GM21737 (cell line): ENCODE measurements at regions not wholly inside any gene's neighbourhood (a gene's known extent, or its start where the extent isn't known, plus 50 kb on each side); places are given as distances from the start of the nearest gene placed in this dataset.
"Not testable (repeated sequence)": the region's sequence is repeated elsewhere in the genome, so short reads cannot be mapped to it uniquely, and the experiment has no call there.

Experiments
- ATAC-seq: cut with Tn5 transposase; IDR thresholded peaks from one replicate; pipeline ENCODE4 v1.9.1; 2021; ENCODE audit warnings: mild to moderate bottlenecking, moderate library complexity; ENCODE audit not compliant: unreplicated experiment

DNA sequence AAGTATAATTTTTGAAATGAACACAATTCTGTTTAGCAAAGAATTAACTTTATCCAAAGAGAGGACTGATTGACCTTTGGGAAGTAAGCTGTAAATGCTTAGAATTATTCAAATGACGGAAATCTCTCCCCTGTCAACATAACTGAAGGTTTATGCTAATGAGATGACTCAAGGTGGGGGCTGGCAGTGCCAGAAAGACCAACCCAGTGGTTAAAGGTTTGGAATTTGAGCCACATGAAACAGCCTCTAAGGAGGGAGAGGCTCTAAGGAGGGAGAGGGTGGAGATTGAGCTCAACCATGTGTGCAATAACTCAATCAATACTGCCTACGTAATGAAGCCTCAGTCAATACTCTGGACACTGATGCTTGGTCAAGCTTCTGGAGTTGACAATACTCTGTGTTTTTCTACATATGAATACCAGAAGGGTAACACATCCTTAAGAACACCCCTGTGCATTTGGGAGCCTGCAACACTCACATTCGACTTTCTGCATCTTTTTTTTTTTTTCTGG lies 123.4 kb upstream of the TENT5A start:
- no peak for ATAC-seq

DNA sequence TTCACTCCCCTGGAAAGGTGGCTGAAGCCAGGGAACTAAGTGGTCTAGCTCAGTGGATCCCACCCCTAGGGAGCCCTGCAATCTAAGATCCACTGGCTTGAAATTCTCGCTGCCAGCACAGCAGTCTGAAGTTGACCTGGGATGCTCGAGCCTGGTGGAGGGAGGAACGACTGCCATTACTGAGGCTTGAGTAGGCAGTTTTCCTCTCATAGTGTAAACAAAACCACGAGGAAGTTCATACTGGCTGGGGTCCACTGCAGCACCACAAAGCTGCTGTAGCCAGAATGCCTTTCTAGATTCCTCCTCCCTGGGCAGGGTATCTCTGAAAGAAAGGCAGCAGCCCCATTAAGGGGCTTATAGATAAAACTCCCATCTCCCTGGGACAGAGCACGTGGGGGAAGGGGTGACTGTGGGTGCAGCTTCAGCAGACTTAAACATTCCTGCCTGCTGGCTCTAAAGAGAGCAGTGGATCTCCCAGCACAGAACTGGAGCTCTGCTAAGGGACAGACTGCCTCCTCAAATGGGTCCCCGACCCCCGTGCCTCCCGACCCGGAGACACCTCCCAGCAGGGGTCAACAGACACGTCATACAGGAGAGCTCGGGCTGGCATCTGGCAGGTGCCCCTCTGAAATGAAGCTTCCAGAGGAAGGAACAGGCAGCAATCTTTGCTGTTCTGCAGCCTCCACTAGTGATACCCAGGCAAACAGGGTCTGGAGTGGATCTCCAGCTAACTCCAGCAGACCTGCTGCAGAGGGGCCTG lies 117.4 kb upstream of the TENT5A start:
- not testable (repeated sequence) for ATAC-seq

DNA sequence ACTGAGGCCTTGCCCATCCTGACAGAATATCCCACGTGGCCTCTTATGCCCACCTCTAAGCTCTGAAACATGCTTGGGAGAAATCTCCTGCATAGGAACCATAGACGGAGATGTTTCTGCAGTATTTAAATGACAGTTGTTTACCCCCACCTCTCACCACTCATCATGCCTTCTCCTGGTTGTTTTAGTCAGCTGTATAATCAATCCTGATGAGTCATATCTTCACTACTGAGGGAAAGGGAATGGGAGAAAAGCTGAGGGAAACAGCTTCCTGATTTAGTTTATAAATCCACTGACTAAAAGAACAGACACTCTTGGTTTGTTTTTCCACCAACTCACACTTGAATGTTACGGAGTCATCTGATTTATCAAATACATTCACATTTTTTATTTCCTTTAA lies 113.2 kb upstream of the TENT5A start:
- no peak for ATAC-seq

DNA sequence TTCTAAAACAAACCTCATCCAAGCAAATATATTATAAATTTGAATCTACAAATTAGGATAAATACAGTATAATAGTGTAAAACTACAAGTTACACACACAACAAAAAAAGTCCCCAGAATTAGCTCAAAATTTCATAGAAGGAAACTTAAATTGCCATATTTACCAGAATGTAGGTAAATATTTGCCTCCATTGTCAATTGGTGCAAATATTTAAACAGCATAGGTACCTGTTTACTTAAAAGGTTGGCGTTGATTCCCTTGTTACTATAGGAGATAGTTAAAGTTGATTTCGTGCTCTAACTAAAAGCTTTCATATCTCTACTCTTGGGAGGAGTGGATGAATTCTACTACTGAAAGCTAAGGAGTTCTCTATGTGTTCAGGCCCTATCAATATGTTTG lies 111.6 kb upstream of the TENT5A start:
- ATAC-seq: no peak

- ATAC-seq: no peak
Measured at GRCh38 chr6:81863123-81863522, 110.6 kb upstream of the TENT5A start.

GRCh38 chr6:81861281-81861680 lies 108.8 kb upstream of the TENT5A start:
- no peak for ATAC-seq

DNA sequence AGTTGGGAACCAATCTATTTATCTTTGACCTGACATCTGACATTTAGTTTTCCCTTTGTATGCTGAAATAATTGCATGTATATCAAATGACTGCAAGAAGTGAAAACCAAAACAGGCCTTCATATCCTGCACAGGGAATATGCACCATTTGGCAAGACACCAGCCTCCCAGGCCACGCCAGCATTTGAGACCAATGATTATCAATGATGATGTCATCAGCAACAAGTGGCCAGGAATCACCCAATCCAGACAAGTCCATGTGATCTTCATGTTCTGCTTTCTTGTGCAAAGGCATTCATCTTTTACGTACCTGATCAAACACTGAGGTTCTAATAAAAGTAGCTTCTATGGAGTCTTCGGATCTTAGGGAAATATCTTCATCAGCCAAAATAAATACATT lies 107.4 kb upstream of the TENT5A start:
- ATAC-seq: no peak

- no peak for ATAC-seq
Measured at GRCh38 chr6:81857812-81858211, 105.3 kb upstream of the TENT5A start.

GRCh38 chr6:81856872-81857271 lies 104.4 kb upstream of the TENT5A start:
- no peak for ATAC-seq

GRCh38 chr6:81854474-81854873 lies 102.0 kb upstream of the TENT5A start:
- ATAC-seq: no peak

DNA sequence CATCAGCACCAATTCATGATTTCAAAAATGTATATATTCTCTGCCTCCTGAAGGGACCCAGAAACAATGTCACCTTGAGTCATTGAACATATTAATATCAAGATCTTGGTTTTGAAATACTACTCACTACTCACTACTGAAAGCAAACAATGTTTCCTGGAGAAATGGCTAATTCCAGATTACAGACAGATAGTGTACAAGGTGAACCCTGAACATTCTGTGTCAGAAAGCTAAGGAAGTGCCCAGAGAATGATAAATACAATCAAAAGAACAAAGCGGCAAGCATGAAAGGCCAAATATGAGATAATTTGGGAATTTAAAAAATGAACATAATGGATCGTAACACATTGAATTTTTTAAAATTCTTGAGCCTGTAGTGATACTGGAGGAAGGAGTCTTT lies 101.5 kb upstream of the TENT5A start:
- ATAC-seq: no peak

DNA sequence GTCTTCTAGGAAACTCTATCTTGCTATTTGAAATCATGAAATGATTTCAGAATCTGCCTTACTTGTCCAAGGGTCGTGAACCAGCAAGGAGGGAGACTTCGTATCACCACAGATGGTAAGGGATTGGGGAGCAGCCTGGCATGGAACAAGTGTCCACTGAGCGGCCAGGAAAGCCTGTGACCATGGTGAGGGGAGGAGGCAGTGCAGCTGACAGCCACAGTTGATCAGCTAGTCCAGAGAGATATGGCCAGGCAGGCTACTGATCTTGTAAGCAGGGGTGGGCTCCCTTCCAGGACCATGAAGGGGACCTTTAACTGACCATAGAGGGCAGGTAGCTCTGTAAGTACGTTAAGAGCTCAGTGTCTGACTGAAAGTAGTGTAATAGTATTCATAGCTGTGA lies 96.8 kb upstream of the TENT5A start:
- ATAC-seq: no peak

- ATAC-seq: no peak
Measured at GRCh38 chr6:81847866-81848265, 95.4 kb upstream of the TENT5A start.

- ATAC-seq: no peak
Measured at GRCh38 chr6:81844686-81845085, 92.2 kb upstream of the TENT5A start.

- ATAC-seq: no peak
Measured at GRCh38 chr6:81843302-81843701, 90.8 kb upstream of the TENT5A start.

GRCh38 chr6:81842254-81842653 lies 89.8 kb upstream of the TENT5A start:
- no peak for ATAC-seq

GRCh38 chr6:81838724-81839426 lies 86.4 kb upstream of the TENT5A start:
- no peak for ATAC-seq

DNA sequence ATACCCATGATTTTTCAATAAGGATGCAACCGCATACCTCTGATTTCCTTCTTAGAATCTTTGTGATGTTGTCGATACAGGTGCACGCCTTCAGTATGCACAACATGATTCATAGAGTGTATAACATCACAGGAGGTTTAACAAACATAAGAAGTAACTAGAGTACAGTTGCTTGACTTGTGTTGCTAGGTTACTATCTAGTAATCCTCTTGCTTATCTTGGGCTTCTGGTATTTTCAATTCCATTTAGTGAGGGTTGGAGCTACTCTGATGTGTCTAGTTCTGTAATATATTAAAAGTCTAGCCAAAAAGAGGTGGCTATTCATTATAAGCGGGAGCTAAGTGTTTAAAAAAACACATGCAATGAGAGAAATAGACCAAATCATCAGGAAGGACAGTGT lies 85.5 kb upstream of the TENT5A start:
- no peak for ATAC-seq

DNA sequence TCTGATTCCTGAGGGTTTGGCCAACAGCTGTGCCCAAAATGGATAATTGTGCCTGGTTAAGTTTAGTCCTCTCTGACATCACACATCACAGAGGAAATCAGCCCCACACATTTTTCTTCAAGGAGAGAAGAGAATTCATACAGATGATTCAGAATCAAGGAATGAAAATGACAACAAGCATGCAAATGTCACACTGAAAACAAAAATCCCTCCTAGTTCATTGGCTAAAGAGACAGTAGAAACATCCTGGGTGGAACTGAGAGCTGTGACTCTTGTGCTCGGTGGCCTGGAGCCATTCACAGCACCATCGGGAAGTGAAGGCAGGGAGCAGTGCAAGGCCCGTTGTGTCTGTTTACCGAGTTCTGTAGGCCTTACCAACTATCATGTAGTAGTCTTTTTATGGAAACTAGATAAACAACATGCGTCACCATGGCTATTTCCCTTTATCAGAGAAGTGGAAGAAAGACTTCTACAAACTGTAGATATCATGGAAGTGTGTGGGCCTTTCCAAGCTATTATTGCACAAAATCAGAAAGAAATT lies 81.7 kb upstream of the TENT5A start:
- ATAC-seq: no peak

DNA sequence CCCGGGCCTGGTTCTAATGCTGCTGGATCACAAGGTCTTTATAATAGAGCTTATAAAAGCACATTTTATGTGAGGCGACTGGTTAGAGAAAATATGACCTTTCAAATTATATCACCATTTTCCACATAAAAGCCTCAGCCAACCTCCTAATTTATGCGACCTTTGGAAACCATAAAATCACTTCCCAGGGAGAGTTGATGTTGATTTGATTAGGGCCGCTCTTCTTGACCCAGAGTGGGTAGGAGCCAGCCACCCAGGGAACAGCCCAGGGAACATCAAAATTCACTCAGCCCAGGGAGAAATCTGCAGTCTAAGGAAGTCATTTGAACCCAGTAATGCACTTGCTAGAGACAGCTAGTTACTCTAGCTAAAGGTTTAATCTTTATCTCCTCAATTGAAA lies 79.8 kb upstream of the TENT5A start:
- ATAC-seq: no peak

DNA sequence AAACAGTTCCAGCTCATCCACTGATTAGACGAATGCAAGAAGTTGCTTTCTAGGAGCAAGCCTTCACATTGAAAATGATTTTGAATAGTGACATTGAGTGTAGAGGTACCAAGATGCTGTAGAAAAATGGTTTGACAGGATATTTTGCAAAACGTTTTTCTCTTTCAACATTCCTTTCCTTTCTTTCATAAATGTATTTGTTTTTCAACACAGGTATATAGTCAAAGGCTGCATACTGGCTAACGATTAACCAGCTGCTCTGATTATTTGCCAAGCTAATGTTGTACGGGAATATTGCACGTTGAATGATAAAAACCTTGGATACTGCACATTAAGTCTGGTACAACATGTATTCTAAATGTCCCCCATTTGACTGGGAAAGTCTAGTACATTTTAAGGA lies 78.8 kb upstream of the TENT5A start:
- no peak for ATAC-seq

GRCh38 chr6:81826784-81827183 lies 74.3 kb upstream of the TENT5A start:
- ATAC-seq: no peak
